ENCODE measurements at regions not wholly inside any gene's neighbourhood (a gene's known extent, or its start where the extent isn't known, plus 50 kb on each side); places are given as distances from the start of the nearest gene placed in this dataset.

DNA sequence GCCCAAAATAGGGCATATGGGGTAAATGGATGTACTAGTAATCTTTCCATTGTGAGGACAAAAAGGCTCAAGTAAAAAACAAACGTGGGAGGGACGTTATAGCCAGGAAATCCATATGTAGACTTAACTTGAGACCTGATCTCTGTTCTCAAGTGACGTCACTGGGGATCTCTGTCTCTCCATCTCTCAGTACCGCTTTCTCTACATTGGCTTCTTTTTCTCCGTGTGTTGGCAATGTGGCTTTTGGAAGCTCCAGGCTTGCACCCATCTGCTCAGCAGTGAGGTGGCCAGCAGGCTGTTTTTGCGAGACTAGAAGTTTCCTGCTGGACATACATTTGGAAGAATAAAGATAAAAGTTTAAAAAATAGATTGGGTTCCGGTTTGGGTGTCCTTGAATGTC is 66.0 kb upstream of the NRXN3 start:
- TF ChIP-seq, protein P1, sequence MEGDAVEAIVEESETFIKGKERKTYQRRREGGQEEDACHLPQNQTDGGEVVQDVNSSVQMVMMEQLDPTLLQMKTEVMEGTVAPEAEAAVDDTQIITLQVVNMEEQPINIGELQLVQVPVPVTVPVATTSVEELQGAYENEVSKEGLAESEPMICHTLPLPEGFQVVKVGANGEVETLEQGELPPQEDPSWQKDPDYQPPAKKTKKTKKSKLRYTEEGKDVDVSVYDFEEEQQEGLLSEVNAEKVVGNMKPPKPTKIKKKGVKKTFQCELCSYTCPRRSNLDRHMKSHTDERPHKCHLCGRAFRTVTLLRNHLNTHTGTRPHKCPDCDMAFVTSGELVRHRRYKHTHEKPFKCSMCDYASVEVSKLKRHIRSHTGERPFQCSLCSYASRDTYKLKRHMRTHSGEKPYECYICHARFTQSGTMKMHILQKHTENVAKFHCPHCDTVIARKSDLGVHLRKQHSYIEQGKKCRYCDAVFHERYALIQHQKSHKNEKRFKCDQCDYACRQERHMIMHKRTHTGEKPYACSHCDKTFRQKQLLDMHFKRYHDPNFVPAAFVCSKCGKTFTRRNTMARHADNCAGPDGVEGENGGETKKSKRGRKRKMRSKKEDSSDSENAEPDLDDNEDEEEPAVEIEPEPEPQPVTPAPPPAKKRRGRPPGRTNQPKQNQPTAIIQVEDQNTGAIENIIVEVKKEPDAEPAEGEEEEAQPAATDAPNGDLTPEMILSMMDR (IDR thresholded peaks at IDR 0.05; ENCODE audit: insufficient read depth, low read length, poor library complexity, severe bottlenecking), result no peak
- TF ChIP-seq EZH2phosphoT487 (conservative IDR thresholded peaks at IDR 0.05; ENCODE audit: low read length), result no peak

Data from SU-DHL-6 (cell line).